ENCODE measurements at regions not wholly inside any gene's neighbourhood (a gene's known extent, or its start where the extent isn't known, plus 50 kb on each side); places are given as distances from the start of the nearest gene placed in this dataset.

GRCh38 chr3:154781595-154781994, 298.5 kb upstream of the MME start:
- Histone ChIP-seq H3K9me2 (replicated peaks; ENCODE audit: insufficient read depth) (no peaks in the 10 kb centered on the region), H3K27ac (no peak overlapping the region), H3K36me3 (replicated peaks; ENCODE audit: insufficient read depth, low read depth) (no peaks in the 10 kb centered on the region), H4K20me1 (ENCODE audit: insufficient read depth, poor library complexity, severe bottlenecking) (no peaks in the 10 kb centered on the region), H2AFZ (no peak overlapping the region), H3K9me3 (ENCODE audit: low read depth) (no peaks in the 10 kb centered on the region), H3K27me3 (no peaks in the 10 kb centered on the region), H3K4me1 (ENCODE audit: insufficient read depth) (peaks cover 4% of the 10 kb centered on the region), H3K79me2 (no peaks in the 10 kb centered on the region), H3K4me3 (no peak overlapping the region), H3K4me2 (no peak overlapping the region)
- no peak for DNase-seq (ENCODE audit: low spot score)
- WGBS (ENCODE audit: low lambda C conversion rate, missing lambda C conversion rate) = 86% methylated on average over 3 of the region's 3 CpGs
- TF ChIP-seq, protein P1, sequence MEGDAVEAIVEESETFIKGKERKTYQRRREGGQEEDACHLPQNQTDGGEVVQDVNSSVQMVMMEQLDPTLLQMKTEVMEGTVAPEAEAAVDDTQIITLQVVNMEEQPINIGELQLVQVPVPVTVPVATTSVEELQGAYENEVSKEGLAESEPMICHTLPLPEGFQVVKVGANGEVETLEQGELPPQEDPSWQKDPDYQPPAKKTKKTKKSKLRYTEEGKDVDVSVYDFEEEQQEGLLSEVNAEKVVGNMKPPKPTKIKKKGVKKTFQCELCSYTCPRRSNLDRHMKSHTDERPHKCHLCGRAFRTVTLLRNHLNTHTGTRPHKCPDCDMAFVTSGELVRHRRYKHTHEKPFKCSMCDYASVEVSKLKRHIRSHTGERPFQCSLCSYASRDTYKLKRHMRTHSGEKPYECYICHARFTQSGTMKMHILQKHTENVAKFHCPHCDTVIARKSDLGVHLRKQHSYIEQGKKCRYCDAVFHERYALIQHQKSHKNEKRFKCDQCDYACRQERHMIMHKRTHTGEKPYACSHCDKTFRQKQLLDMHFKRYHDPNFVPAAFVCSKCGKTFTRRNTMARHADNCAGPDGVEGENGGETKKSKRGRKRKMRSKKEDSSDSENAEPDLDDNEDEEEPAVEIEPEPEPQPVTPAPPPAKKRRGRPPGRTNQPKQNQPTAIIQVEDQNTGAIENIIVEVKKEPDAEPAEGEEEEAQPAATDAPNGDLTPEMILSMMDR (IDR thresholded peaks at IDR 0.05; ENCODE audit: poor library complexity) = no peak
- TF ChIP-seq EZH2 (IDR thresholded peaks at IDR 0.05; ENCODE audit: borderline replicate concordance) (no peak), EZH2phosphoT487 (IDR thresholded peaks at IDR 0.05; ENCODE audit: low read depth, severe bottlenecking, unreplicated experiment) (no peak)

DNA sequence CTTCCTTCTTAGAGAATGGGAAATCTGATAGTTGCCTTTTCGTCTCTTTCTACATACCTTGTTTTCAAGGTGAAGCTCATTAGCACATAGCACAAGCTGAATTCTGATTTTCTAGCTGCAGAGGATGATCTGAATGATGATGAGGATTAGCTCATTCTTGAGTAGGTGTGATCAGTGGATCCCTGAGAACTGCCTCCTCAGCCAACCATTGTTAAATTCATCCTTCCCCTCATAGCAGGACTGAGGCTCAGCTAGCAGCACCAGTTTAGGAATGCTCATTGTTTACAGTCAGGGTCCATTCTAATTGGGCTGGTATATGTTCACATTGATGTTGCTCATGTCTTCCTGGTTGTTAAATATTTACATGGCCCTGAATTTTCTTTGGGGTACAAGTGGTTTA, 299.9 kb upstream of the MME start:
- Histone ChIP-seq H3K4me3 (no peak overlapping the region), H3K4me1 (ENCODE audit: insufficient read depth) (no peaks in the 10 kb centered on the region), H3K4me2 (no peak overlapping the region), H3K27me3 (no peaks in the 10 kb centered on the region), H2AFZ (no peak overlapping the region), H3K79me2 (no peaks in the 10 kb centered on the region), H4K20me1 (ENCODE audit: insufficient read depth, poor library complexity, severe bottlenecking) (no peaks in the 10 kb centered on the region), H3K9me3 (ENCODE audit: low read depth) (no peaks in the 10 kb centered on the region), H3K36me3 (replicated peaks; ENCODE audit: insufficient read depth, low read depth) (no peaks in the 10 kb centered on the region), H3K9me2 (replicated peaks; ENCODE audit: insufficient read depth) (no peaks in the 10 kb centered on the region), H3K27ac (no peak overlapping the region)
- DNase-seq (ENCODE audit: low spot score) = no peak
- WGBS (ENCODE audit: low lambda C conversion rate, missing lambda C conversion rate) = 89% methylated on average over 1 of the region's 1 CpG
- TF ChIP-seq EZH2 (IDR thresholded peaks at IDR 0.05; ENCODE audit: borderline replicate concordance) (no peak), EZH2phosphoT487 (IDR thresholded peaks at IDR 0.05; ENCODE audit: low read depth, severe bottlenecking, unreplicated experiment) (no peak)
- TF ChIP-seq, protein P1 (IDR thresholded peaks at IDR 0.05; ENCODE audit: poor library complexity) = no peak

- Histone ChIP-seq H3K4me3 (no peak overlapping the region), H3K4me1 (ENCODE audit: insufficient read depth) (no peaks in the 10 kb centered on the region), H3K4me2 (no peak overlapping the region), H3K79me2 (no peaks in the 10 kb centered on the region), H3K27me3 (no peaks in the 10 kb centered on the region), H3K27ac (no peak overlapping the region), H3K9me3 (ENCODE audit: low read depth) (no peaks in the 10 kb centered on the region), H3K9me2 (replicated peaks; ENCODE audit: insufficient read depth) (no peaks in the 10 kb centered on the region), H4K20me1 (ENCODE audit: insufficient read depth, poor library complexity, severe bottlenecking) (no peaks in the 10 kb centered on the region), H2AFZ (no peak overlapping the region), H3K36me3 (replicated peaks; ENCODE audit: insufficient read depth, low read depth) (no peaks in the 10 kb centered on the region)
- TF ChIP-seq, protein P1 (IDR thresholded peaks at IDR 0.05; ENCODE audit: poor library complexity) = no peak
- TF ChIP-seq EZH2phosphoT487 (IDR thresholded peaks at IDR 0.05; ENCODE audit: low read depth, severe bottlenecking, unreplicated experiment) = no peak
- TF ChIP-seq EZH2 (IDR thresholded peaks at IDR 0.05; ENCODE audit: borderline replicate concordance) = no peak
- no peak for DNase-seq (ENCODE audit: low spot score)
- WGBS (ENCODE audit: low lambda C conversion rate, missing lambda C conversion rate) = 41% methylated on average over 2 of the region's 2 CpGs
Measured at GRCh38 chr3:154779571-154779970, 300.5 kb upstream of the MME start.

DNA sequence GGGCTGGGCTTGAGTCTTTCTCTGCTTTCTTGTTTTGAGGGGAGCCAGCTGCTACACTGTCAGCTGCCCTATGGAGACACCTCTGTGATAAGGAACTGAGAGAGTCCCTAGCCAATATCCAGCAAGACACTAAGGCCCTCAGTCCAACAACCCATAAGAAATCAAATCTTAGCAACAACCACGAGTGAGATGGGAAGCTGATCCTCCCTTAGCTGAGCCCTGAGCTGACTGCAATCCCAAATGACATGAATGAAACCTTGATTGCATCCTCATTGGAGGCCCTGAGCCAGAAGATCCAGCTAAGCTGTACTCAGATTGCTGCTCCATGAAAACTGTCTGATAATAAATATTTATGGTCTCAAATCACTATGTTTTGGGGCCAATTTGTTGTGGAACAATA, 302.1 kb upstream of the MME start:
- H3K9me2 ChIP-seq (replicated peaks; ENCODE audit: insufficient read depth) = no peaks in the 10 kb centered on the region
- no peak overlapping the region for H3K4me2 ChIP-seq
- no peaks in the 10 kb centered on the region for H4K20me1 ChIP-seq (ENCODE audit: insufficient read depth, poor library complexity, severe bottlenecking)
- no peak for TF ChIP-seq EZH2phosphoT487 (IDR thresholded peaks at IDR 0.05; ENCODE audit: low read depth, severe bottlenecking, unreplicated experiment)
- TF ChIP-seq EZH2 (IDR thresholded peaks at IDR 0.05; ENCODE audit: borderline replicate concordance) = no peak
- TF ChIP-seq, protein P1 (IDR thresholded peaks at IDR 0.05; ENCODE audit: poor library complexity) = no peak
- H3K79me2 ChIP-seq = no peaks in the 10 kb centered on the region
- H3K27ac ChIP-seq = no peak overlapping the region
- DNase-seq (ENCODE audit: low spot score) = no peak
- H3K36me3 ChIP-seq (replicated peaks; ENCODE audit: insufficient read depth, low read depth) = no peaks in the 10 kb centered on the region
- no peaks in the 10 kb centered on the region for H3K4me1 ChIP-seq (ENCODE audit: insufficient read depth)
- H3K4me3 ChIP-seq = no peak overlapping the region
- no peaks in the 10 kb centered on the region for H3K9me3 ChIP-seq (ENCODE audit: low read depth)
- no peaks in the 10 kb centered on the region for H3K27me3 ChIP-seq
- H2AFZ ChIP-seq = no peak overlapping the region
- WGBS (ENCODE audit: low lambda C conversion rate, missing lambda C conversion rate) = 74% methylated on average over 1 of the region's 1 CpG

Data from hepatocyte (in vitro differentiated cells).